HepG2 (cell line): ENCODE measurements at regions not wholly inside any gene's neighbourhood (a gene's known extent, or its start where the extent isn't known, plus 50 kb on each side); places are given as distances from the start of the nearest gene placed in this dataset.
A peak's percentile ranks its signal among the peaks of the same experiment; 100 is the strongest.

Source experiments
- ATAC-seq: fragments of 200-7000 bp; cut with Tn5 transposase; 3 replicates; pipeline ENCODE4 v1.9.1; 2020; ENCODE audit warnings: mild to moderate bottlenecking, moderate library complexity
- BruUV-seq: library from RNA; stranded (reverse); fragments of 400-500 nt; replicated peaks from 2 replicates; lab custom pipeline; 2021; lab: Mats Ljungman, UMichigan
- CTCF ChIA-PET: fragments of 300-600 bp; formaldehyde crosslinking; extraction: SDS; loops from one replicate; lab custom pipeline; 2021; ENCODE audit warnings: low total read pairs, inconsistent platforms, low intra/inter-chr PET ratio; lab: Yijun Ruan, JAX
- POLR2A ChIA-PET: fragments of 350-600 bp; sonication (Branson Sonifier 250); formaldehyde crosslinking; loops from one replicate; lab custom pipeline; 2020; ENCODE audit warnings: antibody characterized with exemption, inconsistent platforms; lab: Yijun Ruan, JAX
- DNase-seq: peaks from one replicate; pipeline ENCODE4 v3.0.0-alpha.2; 2015; ENCODE audit warnings: low spot score
- FAIRE-seq: peaks from 3 replicates; lab custom pipeline; 2011; peaks lifted over from hg19 to GRCh38; lab: Jason Lieb, UNC
- H2AFZ ChIP-seq: one replicate; pipeline ENCODE4 v1.6.1; 2011; ENCODE audit warnings: low read length, inconsistent platforms
- H3K27ac ChIP-seq: fragments of 300-600 bp; 3 replicates; pipeline ENCODE4 v1.8.0; 2011; ENCODE audit warnings: mixed run types, mild to moderate bottlenecking, mixed read lengths, low read length, inconsistent platforms; ENCODE audit not compliant: insufficient read depth; ENCODE audit errors: extremely low read length
- H3K27me3 ChIP-seq, 2 experiments: fragments of 200-600 bp in 1 of 2; 2 replicates in 1 of 2; 3 replicates in 1 of 2; pipeline versions ENCODE4 v1.6.0 to v1.8.0; 2011; ENCODE audit warnings: low read length in 2 of 2, mild to moderate bottlenecking in 2 of 2, moderate library complexity in 2 of 2, inconsistent platforms in 1 of 2; ENCODE audit not compliant: insufficient read depth in 2 of 2, control insufficient read depth in 1 of 2
- H3K36me3 ChIP-seq, 2 experiments: fragments of 200-600 bp in 1 of 2; replicated peaks in 1 of 2; 2 replicates in 1 of 2; 3 replicates in 1 of 2; pipeline versions ENCODE4 v1.5.1 to v1.8.0; 2011; ENCODE audit warnings: low read length in 2 of 2, inconsistent platforms in 1 of 2; ENCODE audit not compliant: insufficient read depth in 2 of 2, control insufficient read depth in 1 of 2
- H3K4me1 ChIP-seq: 2 replicates; pipeline ENCODE4 v1.5.1; 2012; ENCODE audit warnings: low read length, inconsistent platforms; ENCODE audit not compliant: insufficient read depth
- H3K4me2 ChIP-seq: 2 replicates; pipeline ENCODE4 v1.6.0; 2011; ENCODE audit warnings: low read depth, low read length, inconsistent platforms
- H3K4me3 ChIP-seq, 3 experiments: fragments of 200-600 bp in 1 of 3; sonication (generic), shearing (Covaris generic) in 1 of 3; replicated peaks in 1 of 3; 2 replicates each; pipeline ENCODE4 v1.5.1; 2011 to 2016; ENCODE audit warnings: low read length in 3 of 3, inconsistent platforms in 2 of 3, low read depth in 2 of 3, mild to moderate bottlenecking in 2 of 3, control low read depth in 1 of 3, mixed read lengths in 1 of 3; ENCODE audit not compliant: insufficient read depth in 1 of 3
- H3K79me2 ChIP-seq: one replicate; pipeline ENCODE4 v1.6.1; 2011; ENCODE audit warnings: low read length, inconsistent platforms; ENCODE audit not compliant: insufficient read depth
- H3K9ac ChIP-seq: 2 replicates; pipeline ENCODE4 v1.6.0; 2011; ENCODE audit warnings: mild to moderate bottlenecking, low read depth, low read length, inconsistent platforms; ENCODE audit not compliant: insufficient read depth
- H3K9me3 ChIP-seq: 2 replicates; pipeline ENCODE4 v1.5.1; 2012; ENCODE audit warnings: mild to moderate bottlenecking, low read length
- H4K20me1 ChIP-seq: 2 replicates; pipeline ENCODE4 v1.6.0; 2011; ENCODE audit warnings: inconsistent platforms, mild to moderate bottlenecking, low read length, moderate library complexity; ENCODE audit not compliant: insufficient read depth
- ATF3 ChIP-seq: sonication (generic); formaldehyde crosslinking; IDR thresholded peaks from 2 replicates; pipeline ENCODE4 v1.4.0; 2020; ENCODE audit warnings: missing genetic modification reagents
- CEBPG ChIP-seq: IDR thresholded peaks from 2 replicates; pipeline ENCODE4 v1.6.1; 2016
- CREM ChIP-seq, 2 experiments: sonication (generic) in 1 of 2; formaldehyde crosslinking in 1 of 2; IDR thresholded peaks; 2 replicates each; pipeline versions ENCODE4 v1.4.0 to v1.6.1; 2016 to 2020; ENCODE audit warnings: antibody characterized with exemption in 1 of 2, mild to moderate bottlenecking in 1 of 2, missing genetic modification reagents in 1 of 2
- FOXA3 ChIP-seq: IDR thresholded peaks from 2 replicates; pipeline ENCODE4 v1.6.1; 2016; ENCODE audit warnings: missing genetic modification reagents, missing compliant biosample characterization
- FOXO1 ChIP-seq: sonication (generic); formaldehyde crosslinking; IDR thresholded peaks from 2 replicates; pipeline ENCODE4 v1.4.0; 2020; ENCODE audit warnings: missing genetic modification reagents
- HDAC2 ChIP-seq: sonication (generic); formaldehyde crosslinking; IDR thresholded peaks from 2 replicates; pipeline ENCODE4 v1.4.0; 2020; ENCODE audit warnings: missing genetic modification reagents
- HMG20A ChIP-seq: IDR thresholded peaks from 2 replicates; pipeline ENCODE4 v1.6.1; 2016; ENCODE audit warnings: borderline replicate concordance
- HOXA3 ChIP-seq: sonication (generic); formaldehyde crosslinking; IDR thresholded peaks from 2 replicates; pipeline ENCODE4 v1.5.0; 2020; ENCODE audit warnings: missing genetic modification reagents
- MEIS2 ChIP-seq: sonication (generic); formaldehyde crosslinking; IDR thresholded peaks from 2 replicates; pipeline ENCODE4 v1.9.0; 2021; ENCODE audit warnings: mild to moderate bottlenecking, missing genetic modification reagents
- NCOR1 ChIP-seq: fragments of 200-600 bp; sonication (generic); IDR thresholded peaks from 2 replicates; pipeline ENCODE4 v1.7.0; 2017; ENCODE audit warnings: antibody characterized with exemption, low read length, borderline replicate concordance
- NR2F2 ChIP-seq: IDR thresholded peaks from 2 replicates; pipeline ENCODE4 v1.6.1; 2012; ENCODE audit warnings: low read depth, inconsistent platforms, borderline replicate concordance
- ONECUT2 ChIP-seq: sonication (generic); formaldehyde crosslinking; IDR thresholded peaks from 2 replicates; pipeline ENCODE4 v1.4.0; 2020; ENCODE audit warnings: missing genetic modification reagents
- PATZ1 ChIP-seq: sonication (generic); formaldehyde crosslinking; IDR thresholded peaks from 2 replicates; pipeline ENCODE4 v1.4.0; 2020; ENCODE audit warnings: missing genetic modification reagents
- RFX5 ChIP-seq: IDR thresholded peaks from 2 replicates; pipeline ENCODE4 v1.6.1; 2011; ENCODE audit warnings: low read depth, low read length, improper control_type of control experiment
- RXRB ChIP-seq: IDR thresholded peaks from 2 replicates; pipeline ENCODE4 v1.6.1; 2016; ENCODE audit warnings: borderline replicate concordance, missing genetic modification reagents, missing compliant biosample characterization
- SOX5 ChIP-seq: IDR thresholded peaks from 2 replicates; pipeline ENCODE4 v1.6.1; 2016; ENCODE audit warnings: borderline replicate concordance
- ZHX1 ChIP-seq: sonication (generic); formaldehyde crosslinking; IDR thresholded peaks from 2 replicates; pipeline ENCODE4 v1.8.1; 2022; ENCODE audit warnings: low read depth, mild to moderate bottlenecking, missing genetic modification reagents
- ZNF12 ChIP-seq: sonication (generic); formaldehyde crosslinking; IDR thresholded peaks from 2 replicates; pipeline ENCODE4 v1.5.0; 2020; ENCODE audit warnings: missing genetic modification reagents
- ZNF800 ChIP-seq: sonication (generic); formaldehyde crosslinking; IDR thresholded peaks from 2 replicates; pipeline ENCODE4 v1.4.0; 2020; ENCODE audit warnings: missing genetic modification reagents
- WGBS: methylation state at CpG from one replicate; pipeline ENCODE4 v1.1.6; 2017; ENCODE audit warnings: low lambda C conversion rate; 5-methylcytosine and 5-hydroxymethylcytosine counted together
- in situ Hi-C: cut with HindIII; loops from 2 replicates; pipeline ENCODE4 v1.10.0; 2017; ENCODE audit warnings: low pct_unique_long_range_greater_than_20kb; ENCODE audit not compliant: extremely low pct_ligation_motif_present
- intact Hi-C: fragments of 100-400 bp; cut with micrococcal nuclease; formaldehyde crosslinking; loops from one replicate; pipeline ENCODE4 v1.10.0; 2022; ENCODE audit not compliant: unreplicated experiment

- WGBS = 2% methylated on average over 6 of the region's 7 CpGs
- Histone ChIP-seq H3K4me3 (no peak overlapping the region), H3K27me3 (peaks cover 2 to 30% of the 10 kb centered on the region in 2 experiments; a peak in 3 of 5 replicates), H3K27ac (no peak overlapping the region), H3K4me2 (peak overlapping the region; percentile 48), H3K9ac (no peak overlapping the region), H4K20me1 (no peaks in the 10 kb centered on the region), H3K9me3 (no peaks in the 10 kb centered on the region), H2AFZ (no peak overlapping the region), H3K79me2 (no peaks in the 10 kb centered on the region), H3K4me1 (peaks cover 29% of the 10 kb centered on the region), H3K36me3 (no peaks in the 10 kb centered on the region)
- ChIA-PET POLR2A (no interaction called here), CTCF (no interaction called here)
- intact Hi-C loops (no loop called here), in situ Hi-C loops (no loop called here)
- DNase-seq (peak; percentile 86), ATAC-seq (peak; percentile 90), FAIRE-seq (no peak)
- no TSS peak for BruUV-seq
- TF ChIP-seq NCOR1 (peak; percentile 44; the same call in 1 of the 2 replicates), ONECUT2 (CRISPR knock-in tag) (peak; percentile 93), ZNF800 (CRISPR knock-in tag) (no peak), PATZ1 (CRISPR knock-in tag) (no peak), NR2F2 (peak; percentile 63; the same call in 1 of the 2 replicates), ATF3 (CRISPR knock-in tag) (0 out of 2 replicates have a peak, but pooled peaks have one; percentile 18), MEIS2 (CRISPR knock-in tag) (peak; percentile 28; the same call in 1 of the 2 replicates), FOXA3 (peak; percentile 40; the same call in 1 of the 2 replicates), SOX5 (CRISPR knock-in tag) (peak; percentile 80; the same call in 1 of the 2 replicates), HDAC2 (CRISPR knock-in tag) (peak; percentile 58; the same call in 1 of the 2 replicates), HOXA3 (CRISPR knock-in tag) (peak; percentile 54), CEBPG (peak; percentile 83), HMG20A (CRISPR knock-in tag) (peak; percentile 60), RFX5 (peak; percentile 84), ZHX1 (CRISPR knock-in tag) (no peak), FOXO1 (peak; percentile 28; the same call in 1 of the 2 replicates), ZNF12 (CRISPR knock-in tag) (peak; percentile 77; the same call in 1 of the 2 replicates), CREM (IDR thresholded peaks at IDR 0.05) (peak; percentile 23; the same call in 1 of the 2 replicates), CREM (CRISPR knock-in tag; IDR thresholded peaks at IDR 0.05) (no peak), RXRB (peak; percentile 93)
Measured at GRCh38 chr11:33478111-33478573, 221.0 kb downstream of the HIPK3 start.
